HUES64 (cell line): ENCODE measurements at regions not wholly inside any gene's neighbourhood (a gene's known extent, or its start where the extent isn't known, plus 50 kb on each side); places are given as distances from the start of the nearest gene placed in this dataset.

Experiments used
- H3K27ac ChIP-seq: 2 replicates; pipeline ENCODE4 v1.7.0; 2013; ENCODE audit warnings: low read depth, low read length, inconsistent platforms
- H3K27me3 ChIP-seq: 2 replicates; pipeline ENCODE4 v1.6.1; 2013; ENCODE audit warnings: mild to moderate bottlenecking, low read length; ENCODE audit not compliant: insufficient read depth
- H3K36me3 ChIP-seq: 2 replicates; pipeline ENCODE4 v1.6.1; 2013; ENCODE audit warnings: mild to moderate bottlenecking, low read length; ENCODE audit not compliant: insufficient read depth
- H3K4me1 ChIP-seq: 2 replicates; pipeline ENCODE4 v1.6.1; 2013; ENCODE audit warnings: mild to moderate bottlenecking, low read length, moderate library complexity; ENCODE audit not compliant: insufficient read depth
- H3K4me3 ChIP-seq: 2 replicates; pipeline ENCODE4 v1.5.1; 2013; ENCODE audit warnings: mild to moderate bottlenecking, low read length, moderate library complexity
- H3K9ac ChIP-seq: 2 replicates; pipeline ENCODE4 v1.6.1; 2013; ENCODE audit warnings: mild to moderate bottlenecking, low read depth, low read length
- H3K9me3 ChIP-seq: 2 replicates; pipeline ENCODE4 v1.6.1; 2013; ENCODE audit warnings: low read depth, low read length; ENCODE audit not compliant: insufficient read depth
- WGBS: fragments of 150-250, 120-280 bp; methylation state at CpG from one replicate; pipeline ENCODE4 v1.1.7; 2013; ENCODE audit warnings: missing lambda C conversion rate; 5-methylcytosine and 5-hydroxymethylcytosine counted together

DNA sequence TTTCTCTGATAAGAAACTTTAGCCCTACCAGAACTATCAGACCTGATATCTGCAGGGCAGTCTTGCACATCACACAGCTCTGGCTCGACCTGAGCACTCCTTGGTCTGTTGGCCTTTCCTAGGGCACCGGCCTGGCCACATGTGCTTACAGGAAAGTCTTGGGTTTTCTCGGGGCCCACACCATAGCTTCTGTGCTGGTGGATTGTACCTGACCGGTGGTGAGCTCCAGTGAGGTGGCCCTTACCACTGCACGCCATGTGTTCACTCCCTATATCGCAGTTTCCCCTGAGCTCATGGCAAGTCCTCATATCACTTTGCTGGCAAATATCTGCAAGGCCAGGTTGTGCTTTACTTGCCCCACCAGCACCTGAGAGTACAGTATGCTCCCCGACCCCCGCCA lies 2637.4 kb downstream of the ARAP2 start:
- Histone ChIP-seq H3K4me3 (no peak overlapping the region), H3K27me3 (no peaks in the 10 kb centered on the region), H3K27ac (no peak overlapping the region), H3K9me3 (peaks cover 34% of the 10 kb centered on the region), H3K36me3 (no peaks in the 10 kb centered on the region), H3K9ac (no peak overlapping the region), H3K4me1 (no peaks in the 10 kb centered on the region)
- WGBS: 97% methylated on average over 8 of the region's 8 CpGs

DNA sequence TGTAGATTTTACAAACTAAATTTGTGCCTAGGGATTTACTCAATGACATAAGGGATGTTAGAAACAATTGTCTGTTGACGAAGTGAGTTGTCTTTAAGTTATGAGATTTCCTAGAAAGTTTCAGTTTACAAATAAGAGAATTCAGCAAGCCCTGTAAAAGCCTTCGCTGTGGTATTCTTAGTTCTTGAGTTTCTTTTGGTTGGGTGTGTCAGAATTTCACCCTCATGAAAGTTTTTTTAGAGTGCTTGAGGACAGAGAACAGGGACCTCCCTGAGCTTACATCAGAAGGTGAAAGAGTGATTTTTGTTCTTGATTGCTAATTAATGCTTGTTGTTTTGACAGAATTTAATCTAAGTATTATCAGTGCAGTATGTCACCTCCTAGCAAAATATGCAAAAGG lies 2628.2 kb downstream of the ARAP2 start:
- 95% methylated on average over 2 of the region's 2 CpGs for WGBS
- no peak overlapping the region for H3K9ac ChIP-seq

DNA sequence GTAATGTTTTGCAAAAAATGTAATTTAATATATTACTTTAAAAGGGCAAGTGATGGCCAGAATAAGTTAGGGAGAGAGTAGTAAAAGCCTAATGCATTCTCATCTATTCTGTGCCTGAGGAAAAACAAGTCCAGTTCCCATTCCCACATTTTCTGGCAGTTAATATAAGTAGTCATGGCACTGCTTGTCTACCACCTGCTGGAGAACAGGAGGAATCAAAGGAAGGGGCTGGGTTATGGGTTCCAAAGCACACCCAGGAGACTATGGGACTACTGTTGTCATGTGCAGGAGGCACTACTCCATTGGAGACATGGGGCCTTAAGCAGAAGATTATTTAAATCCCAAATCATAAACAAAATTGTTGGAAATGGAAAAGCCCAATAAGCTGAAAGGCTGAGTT lies 2618.6 kb downstream of the ARAP2 start:
- Histone ChIP-seq H3K27ac (no peak overlapping the region), H3K27me3 (no peaks in the 10 kb centered on the region), H3K9ac (no peak overlapping the region), H3K36me3 (no peaks in the 10 kb centered on the region), H3K4me3 (no peak overlapping the region), H3K4me1 (no peaks in the 10 kb centered on the region), H3K9me3 (no peaks in the 10 kb centered on the region)

More for the DNA sequence above, 2628.2 kb downstream of the ARAP2 start:
- H3K9me3 ChIP-seq: peaks cover 9% of the 10 kb centered on the region
- no peak overlapping the region for H3K4me3 ChIP-seq
- no peak overlapping the region for H3K27ac ChIP-seq
- H3K4me1 ChIP-seq: no peaks in the 10 kb centered on the region
- no peaks in the 10 kb centered on the region for H3K36me3 ChIP-seq
- H3K27me3 ChIP-seq: no peaks in the 10 kb centered on the region

DNA sequence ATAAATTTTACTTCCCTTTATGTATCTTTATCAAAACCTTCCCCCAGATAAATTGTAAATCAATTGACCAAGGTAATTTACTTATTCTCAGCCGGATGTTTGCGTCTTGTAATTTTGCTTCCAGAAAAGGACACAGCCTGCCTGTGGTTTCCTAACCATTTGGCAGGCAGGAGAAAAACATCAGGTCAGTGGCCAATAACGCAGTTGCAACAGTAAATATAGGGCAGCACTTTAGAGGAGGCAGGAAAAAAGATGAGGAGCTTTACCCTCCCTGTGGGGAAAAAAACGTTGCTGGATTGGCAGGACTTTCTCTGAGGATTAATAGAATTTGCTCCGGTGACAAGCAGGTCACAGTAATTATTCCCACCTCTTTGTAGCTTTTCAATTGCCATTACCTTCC lies 2618.1 kb downstream of the ARAP2 start:
- WGBS: 85% methylated on average over 4 of the region's 5 CpGs
- H3K9me3 ChIP-seq: no peaks in the 10 kb centered on the region
- no peak overlapping the region for H3K27ac ChIP-seq
- H3K27me3 ChIP-seq: no peaks in the 10 kb centered on the region
- H3K9ac ChIP-seq: no peak overlapping the region
- H3K4me1 ChIP-seq: no peaks in the 10 kb centered on the region
- H3K36me3 ChIP-seq: no peaks in the 10 kb centered on the region
- H3K4me3 ChIP-seq: no peak overlapping the region

DNA sequence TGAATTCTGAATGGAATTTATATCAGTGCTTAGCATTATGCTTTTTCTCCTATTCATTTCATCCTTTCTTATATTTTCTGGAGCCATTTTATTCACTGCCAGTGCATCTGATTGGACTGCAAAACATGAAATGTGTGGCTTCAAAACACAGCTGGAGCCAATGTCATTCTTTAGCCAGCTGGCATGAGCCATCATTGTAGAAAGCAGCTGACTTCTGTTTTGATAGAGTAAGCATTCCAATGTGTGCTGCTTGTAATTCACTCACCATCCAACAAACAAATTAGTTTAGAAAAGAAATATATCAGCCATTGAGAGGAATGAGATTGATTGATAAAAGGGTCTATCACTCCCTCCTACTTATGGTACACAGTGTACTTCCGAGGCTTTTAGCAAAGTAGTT lies 2616.0 kb downstream of the ARAP2 start:
- Histone ChIP-seq H3K4me1 (no peaks in the 10 kb centered on the region), H3K4me3 (no peak overlapping the region), H3K27me3 (no peaks in the 10 kb centered on the region), H3K9me3 (peaks cover under 1% of the 10 kb centered on the region; the same call in 1 of the 2 replicates), H3K9ac (no peak overlapping the region), H3K27ac (no peak overlapping the region), H3K36me3 (no peaks in the 10 kb centered on the region)
- 91% methylated on average over 1 of the region's 1 CpG for WGBS

DNA sequence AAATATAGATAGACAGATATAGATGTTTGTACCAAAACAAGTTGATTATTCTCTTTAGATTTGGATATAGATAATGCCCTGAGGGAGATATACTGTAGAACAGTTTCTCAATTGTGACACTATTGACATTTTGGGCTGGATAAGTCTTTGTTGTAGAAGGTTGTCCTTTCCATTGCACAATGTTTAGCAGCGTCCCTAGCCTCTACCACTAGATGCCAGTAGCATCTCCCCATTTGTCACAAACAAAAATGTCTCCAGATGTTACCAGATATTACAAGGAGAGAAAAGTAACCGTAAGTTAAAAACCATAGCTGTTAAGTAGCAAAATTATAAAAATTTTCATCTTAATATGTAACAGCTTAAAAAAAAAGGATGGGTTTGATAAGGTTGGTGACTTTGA lies 2595.3 kb downstream of the ARAP2 start:
- Histone ChIP-seq H3K9ac (no peak overlapping the region), H3K4me3 (no peak overlapping the region), H3K9me3 (no peaks in the 10 kb centered on the region), H3K4me1 (no peaks in the 10 kb centered on the region), H3K36me3 (no peaks in the 10 kb centered on the region), H3K27me3 (no peaks in the 10 kb centered on the region), H3K27ac (no peak overlapping the region)
- 60% methylated on average over 1 of the region's 2 CpGs for WGBS

DNA sequence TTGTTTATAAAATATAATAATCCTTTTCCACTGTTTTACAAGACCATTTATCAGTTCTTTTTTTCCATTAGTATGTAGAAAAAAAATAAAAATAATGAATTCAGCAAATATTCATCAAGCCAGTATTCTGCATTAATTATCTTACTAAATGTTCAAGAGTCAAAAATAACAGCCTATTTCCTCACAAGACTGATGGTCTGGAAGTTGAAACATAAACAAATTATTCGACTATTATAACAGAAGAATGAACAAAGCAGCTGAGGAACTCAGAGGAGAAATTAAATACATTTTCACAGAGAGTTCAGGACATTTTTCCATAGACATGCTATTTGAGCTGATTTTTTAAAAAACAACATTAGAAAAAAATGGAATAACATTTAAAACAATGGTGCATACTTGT lies 2594.8 kb downstream of the ARAP2 start:
- no peaks in the 10 kb centered on the region for H3K27me3 ChIP-seq
- H3K9me3 ChIP-seq: no peaks in the 10 kb centered on the region
- H3K36me3 ChIP-seq: no peaks in the 10 kb centered on the region
- WGBS: 100% methylated on average over 1 of the region's 1 CpG
- no peak overlapping the region for H3K4me3 ChIP-seq
- H3K4me1 ChIP-seq: no peaks in the 10 kb centered on the region
- H3K27ac ChIP-seq: no peak overlapping the region
- H3K9ac ChIP-seq: no peak overlapping the region

DNA sequence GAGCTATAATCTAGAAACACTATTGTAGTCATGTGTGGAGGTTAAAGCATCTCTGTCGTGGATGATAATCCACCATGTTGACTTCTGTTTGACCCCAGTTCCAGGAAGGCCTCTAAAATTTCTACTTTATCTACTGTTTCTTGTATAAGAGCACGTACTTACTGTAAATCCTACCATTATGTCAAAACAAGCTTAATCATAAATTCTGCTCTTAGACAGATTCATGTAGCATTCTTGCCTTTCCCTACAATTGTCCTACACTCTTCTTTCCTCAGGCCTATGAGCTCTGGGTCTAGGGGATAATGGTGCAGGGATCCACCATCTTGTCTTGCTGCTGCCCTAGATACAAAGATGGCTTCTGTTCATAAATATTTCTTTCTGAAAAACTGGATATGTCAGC lies 2594.3 kb downstream of the ARAP2 start:
- Histone ChIP-seq H3K27ac (no peak overlapping the region), H3K9ac (no peak overlapping the region), H3K4me1 (no peaks in the 10 kb centered on the region), H3K4me3 (no peak overlapping the region), H3K27me3 (no peaks in the 10 kb centered on the region), H3K9me3 (no peaks in the 10 kb centered on the region), H3K36me3 (no peaks in the 10 kb centered on the region)
- 98% methylated on average over 2 of the region's 2 CpGs for WGBS

DNA sequence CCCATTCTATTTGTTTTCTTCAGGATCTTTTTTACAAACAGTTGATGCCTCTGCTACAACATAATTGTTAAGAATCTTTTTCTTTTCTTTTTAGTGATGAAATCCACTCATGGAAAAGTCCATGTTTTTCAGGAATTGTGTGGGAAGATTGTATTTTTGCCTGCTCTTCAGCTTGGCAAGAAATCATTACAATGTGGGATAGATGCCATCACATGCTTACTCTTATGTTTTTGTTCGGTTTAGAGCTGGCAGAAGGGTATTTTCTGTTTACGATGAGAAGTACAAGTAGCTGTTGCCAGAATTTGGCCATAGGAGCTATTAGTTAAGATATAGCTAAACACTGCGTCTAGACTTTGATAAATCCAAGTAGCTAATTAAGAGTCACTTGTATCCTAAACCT lies 2585.3 kb downstream of the ARAP2 start:
- Histone ChIP-seq H3K9me3 (peaks cover 7% of the 10 kb centered on the region; the same call in 1 of the 2 replicates), H3K4me1 (no peaks in the 10 kb centered on the region), H3K36me3 (no peaks in the 10 kb centered on the region), H3K4me3 (no peak overlapping the region), H3K27ac (no peak overlapping the region), H3K27me3 (no peaks in the 10 kb centered on the region), H3K9ac (no peak overlapping the region)
- 97% methylated on average over 3 of the region's 3 CpGs for WGBS

DNA sequence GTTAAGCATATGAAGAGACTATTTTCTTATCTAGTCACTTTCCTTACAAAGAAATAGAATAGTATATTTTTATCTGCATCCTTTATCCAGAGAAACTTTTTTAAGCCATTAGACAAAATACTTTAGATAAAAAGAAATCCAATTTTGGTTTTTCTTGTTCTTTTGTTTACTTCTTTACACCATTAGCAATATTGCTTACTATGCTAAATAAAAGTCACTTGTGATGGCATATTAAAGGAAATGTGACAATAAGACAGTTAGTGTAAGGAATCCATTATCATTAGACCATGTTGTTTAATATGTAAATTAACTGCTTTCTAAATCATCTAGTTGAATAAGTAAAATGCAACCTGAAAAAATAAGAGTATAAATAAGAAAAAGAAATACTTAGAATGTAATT lies 2582.7 kb downstream of the ARAP2 start:
- peaks cover 12% of the 10 kb centered on the region; the same call in 1 of the 2 replicates for H3K9me3 ChIP-seq
- H3K36me3 ChIP-seq: no peaks in the 10 kb centered on the region
- H3K4me3 ChIP-seq: no peak overlapping the region
- no peak overlapping the region for H3K27ac ChIP-seq
- no peak overlapping the region for H3K9ac ChIP-seq
- no peaks in the 10 kb centered on the region for H3K4me1 ChIP-seq
- no peaks in the 10 kb centered on the region for H3K27me3 ChIP-seq

DNA sequence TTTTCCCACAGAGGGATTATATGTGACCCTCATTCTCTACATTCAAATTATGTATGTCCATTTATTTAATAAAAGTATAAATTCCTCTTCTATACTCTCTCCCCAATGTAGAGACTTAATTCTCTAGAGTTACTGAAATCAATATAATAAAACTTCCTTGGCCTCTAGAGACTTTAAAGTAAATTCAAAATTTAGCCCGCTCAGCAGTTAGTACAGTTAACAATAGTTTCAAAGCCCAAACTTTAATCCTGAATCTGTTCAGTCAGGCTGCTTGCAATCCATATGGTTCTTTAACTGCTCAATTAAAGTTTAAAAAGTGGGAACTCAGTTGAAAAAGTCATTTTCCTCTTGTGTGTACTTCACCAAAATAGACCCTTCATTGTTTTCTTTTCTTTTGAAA lies 2558.4 kb downstream of the ARAP2 start:
- Histone ChIP-seq H3K36me3 (no peaks in the 10 kb centered on the region), H3K4me1 (no peaks in the 10 kb centered on the region), H3K27ac (no peak overlapping the region), H3K9ac (no peak overlapping the region), H3K9me3 (peaks cover 12% of the 10 kb centered on the region; the same call in 1 of the 2 replicates), H3K4me3 (no peak overlapping the region), H3K27me3 (no peaks in the 10 kb centered on the region)
- WGBS: 92% methylated on average over 1 of the region's 1 CpG

DNA sequence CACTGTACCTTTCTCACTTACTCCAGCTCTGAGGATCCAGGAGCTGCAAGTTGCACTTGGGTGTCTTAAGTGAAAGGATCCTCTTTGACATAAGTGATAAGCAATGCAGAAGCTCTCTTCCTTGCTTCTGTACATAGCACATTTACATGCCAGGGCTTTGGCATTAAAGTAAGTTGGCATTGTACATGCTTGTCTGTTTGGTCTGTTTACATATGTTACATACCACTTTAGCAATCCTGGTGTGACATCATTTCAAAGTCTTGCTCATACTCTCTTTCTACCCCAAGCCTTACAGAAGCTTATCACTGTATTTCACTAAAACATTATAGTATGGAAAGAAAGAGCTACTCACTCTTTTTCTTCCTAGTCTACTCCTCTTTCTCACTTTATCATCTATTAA lies 2548.3 kb downstream of the ARAP2 start:
- Histone ChIP-seq H3K9ac (no peak overlapping the region), H3K36me3 (no peaks in the 10 kb centered on the region), H3K27ac (no peak overlapping the region), H3K4me1 (no peaks in the 10 kb centered on the region), H3K27me3 (no peaks in the 10 kb centered on the region), H3K9me3 (peaks cover 20% of the 10 kb centered on the region), H3K4me3 (no peak overlapping the region)
